Glutamatergic neuron (in vitro differentiated cells): ENCODE measurements at regions not wholly inside any gene's neighbourhood (a gene's known extent, or its start where the extent isn't known, plus 50 kb on each side); places are given as distances from the start of the nearest gene placed in this dataset.

Experiments used
- DNase-seq: peaks from one replicate; pipeline ENCODE4 v3.0.0; 2022
- H3K27ac Mint-ChIP-seq: one replicate; pipeline ENCODE4 v1.8.0; 2020; ENCODE audit warnings: mild to moderate bottlenecking, mixed read lengths, inconsistent platforms; ENCODE audit not compliant: unreplicated experiment
- H3K27me3 Mint-ChIP-seq: one replicate; pipeline ENCODE4 v1.8.0; 2020; ENCODE audit warnings: mild to moderate bottlenecking, moderate library complexity, mixed read lengths, inconsistent platforms; ENCODE audit not compliant: unreplicated experiment
- H3K36me3 Mint-ChIP-seq: one replicate; pipeline ENCODE4 v1.8.0; 2020; ENCODE audit warnings: mild to moderate bottlenecking, mixed read lengths, inconsistent platforms; ENCODE audit not compliant: unreplicated experiment
- H3K4me1 Mint-ChIP-seq: one replicate; pipeline ENCODE4 v1.8.0; 2020; ENCODE audit warnings: mild to moderate bottlenecking, low read depth, mixed read lengths, inconsistent platforms; ENCODE audit not compliant: unreplicated experiment
- H3K4me3 Mint-ChIP-seq: one replicate; pipeline ENCODE4 v1.8.0; 2020; ENCODE audit warnings: mild to moderate bottlenecking, mixed read lengths, inconsistent platforms; ENCODE audit not compliant: unreplicated experiment
- H3K9me3 Mint-ChIP-seq: one replicate; pipeline ENCODE4 v1.8.0; 2020; ENCODE audit warnings: mild to moderate bottlenecking, moderate library complexity, mixed read lengths, inconsistent platforms; ENCODE audit not compliant: unreplicated experiment
- TF ChIP-seq, protein P1 (sequence below): fragments of 200-600 bp; sonication (generic); IDR thresholded peaks from one replicate; pipeline ENCODE4 v1.5.0; 2021; ENCODE audit not compliant: partially characterized antibody, unreplicated experiment

- Mint-ChIP-seq H3K27me3 (peaks cover 2% of the 10 kb centered on the region), H3K9me3 (peaks cover 3% of the 10 kb centered on the region), H3K4me1 (no peaks in the 10 kb centered on the region), H3K27ac (no peak overlapping the region), H3K36me3 (peaks cover 4% of the 10 kb centered on the region), H3K4me3 (no peak overlapping the region)
- DNase-seq = no peak
- TF ChIP-seq, protein P1, sequence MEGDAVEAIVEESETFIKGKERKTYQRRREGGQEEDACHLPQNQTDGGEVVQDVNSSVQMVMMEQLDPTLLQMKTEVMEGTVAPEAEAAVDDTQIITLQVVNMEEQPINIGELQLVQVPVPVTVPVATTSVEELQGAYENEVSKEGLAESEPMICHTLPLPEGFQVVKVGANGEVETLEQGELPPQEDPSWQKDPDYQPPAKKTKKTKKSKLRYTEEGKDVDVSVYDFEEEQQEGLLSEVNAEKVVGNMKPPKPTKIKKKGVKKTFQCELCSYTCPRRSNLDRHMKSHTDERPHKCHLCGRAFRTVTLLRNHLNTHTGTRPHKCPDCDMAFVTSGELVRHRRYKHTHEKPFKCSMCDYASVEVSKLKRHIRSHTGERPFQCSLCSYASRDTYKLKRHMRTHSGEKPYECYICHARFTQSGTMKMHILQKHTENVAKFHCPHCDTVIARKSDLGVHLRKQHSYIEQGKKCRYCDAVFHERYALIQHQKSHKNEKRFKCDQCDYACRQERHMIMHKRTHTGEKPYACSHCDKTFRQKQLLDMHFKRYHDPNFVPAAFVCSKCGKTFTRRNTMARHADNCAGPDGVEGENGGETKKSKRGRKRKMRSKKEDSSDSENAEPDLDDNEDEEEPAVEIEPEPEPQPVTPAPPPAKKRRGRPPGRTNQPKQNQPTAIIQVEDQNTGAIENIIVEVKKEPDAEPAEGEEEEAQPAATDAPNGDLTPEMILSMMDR = no peak
Observed at GRCh38 chr12:42766754-42767153, 177.2 kb upstream of the PRICKLE1 start.

DNA sequence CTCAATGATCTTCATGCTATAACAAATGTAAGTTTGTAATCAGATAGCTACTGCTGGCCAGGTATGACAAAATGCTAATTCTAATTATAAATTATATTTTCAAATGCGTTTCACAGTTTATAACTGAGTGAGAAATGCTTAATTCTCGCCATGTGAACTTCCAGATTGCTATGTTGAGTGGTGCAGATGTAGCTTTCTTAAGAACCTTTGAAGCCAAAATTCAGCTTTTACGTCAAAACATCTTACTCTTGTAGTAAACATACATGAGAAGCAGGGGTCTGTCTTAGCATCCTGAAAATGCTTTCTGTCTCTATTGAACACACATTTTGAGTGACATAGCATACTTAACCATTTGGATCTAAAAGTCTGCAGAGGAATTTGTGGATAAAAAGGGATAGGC is 176.5 kb upstream of the PRICKLE1 start:
- Mint-ChIP-seq H3K27ac (no peak overlapping the region), H3K4me1 (no peaks in the 10 kb centered on the region), H3K4me3 (no peak overlapping the region), H3K27me3 (no peaks in the 10 kb centered on the region), H3K9me3 (no peaks in the 10 kb centered on the region), H3K36me3 (no peaks in the 10 kb centered on the region)
- TF ChIP-seq, protein P1 = no peak
- no peak for DNase-seq

DNA sequence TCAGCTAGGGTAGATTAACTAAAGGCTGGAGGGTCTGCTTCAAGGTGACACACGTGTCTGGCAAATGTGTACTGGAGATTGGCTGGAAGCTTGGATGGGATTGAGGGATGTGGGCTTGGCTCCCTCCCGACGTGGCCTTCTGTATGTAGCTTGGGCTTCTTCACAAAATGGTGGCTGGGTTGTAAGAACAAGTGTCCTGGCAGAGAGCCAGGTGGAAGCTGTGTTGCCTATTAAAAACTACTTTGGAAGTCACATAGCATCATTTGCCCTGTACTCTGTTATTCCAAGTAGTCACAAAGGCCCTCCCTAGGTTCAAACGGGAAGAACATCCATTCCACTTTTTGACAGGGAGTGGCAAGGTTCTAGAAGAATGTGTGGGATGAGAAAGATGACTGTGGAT is 174.1 kb upstream of the PRICKLE1 start:
- H3K27ac Mint-ChIP-seq = no peak overlapping the region
- no peaks in the 10 kb centered on the region for H3K27me3 Mint-ChIP-seq
- H3K4me3 Mint-ChIP-seq = no peak overlapping the region
- TF ChIP-seq, protein P1 = no peak
- H3K36me3 Mint-ChIP-seq = no peaks in the 10 kb centered on the region
- H3K9me3 Mint-ChIP-seq = no peaks in the 10 kb centered on the region
- H3K4me1 Mint-ChIP-seq = no peaks in the 10 kb centered on the region
- DNase-seq = no peak

GRCh38 chr12:42762395-42762925 is 172.9 kb upstream of the PRICKLE1 start:
- Mint-ChIP-seq H3K36me3 (no peaks in the 10 kb centered on the region), H3K27me3 (no peaks in the 10 kb centered on the region), H3K4me3 (no peak overlapping the region), H3K9me3 (peaks cover 2% of the 10 kb centered on the region), H3K4me1 (peaks cover 4% of the 10 kb centered on the region), H3K27ac (no peak overlapping the region)
- TF ChIP-seq, protein P1 = no peak
- DNase-seq = no peak

DNA sequence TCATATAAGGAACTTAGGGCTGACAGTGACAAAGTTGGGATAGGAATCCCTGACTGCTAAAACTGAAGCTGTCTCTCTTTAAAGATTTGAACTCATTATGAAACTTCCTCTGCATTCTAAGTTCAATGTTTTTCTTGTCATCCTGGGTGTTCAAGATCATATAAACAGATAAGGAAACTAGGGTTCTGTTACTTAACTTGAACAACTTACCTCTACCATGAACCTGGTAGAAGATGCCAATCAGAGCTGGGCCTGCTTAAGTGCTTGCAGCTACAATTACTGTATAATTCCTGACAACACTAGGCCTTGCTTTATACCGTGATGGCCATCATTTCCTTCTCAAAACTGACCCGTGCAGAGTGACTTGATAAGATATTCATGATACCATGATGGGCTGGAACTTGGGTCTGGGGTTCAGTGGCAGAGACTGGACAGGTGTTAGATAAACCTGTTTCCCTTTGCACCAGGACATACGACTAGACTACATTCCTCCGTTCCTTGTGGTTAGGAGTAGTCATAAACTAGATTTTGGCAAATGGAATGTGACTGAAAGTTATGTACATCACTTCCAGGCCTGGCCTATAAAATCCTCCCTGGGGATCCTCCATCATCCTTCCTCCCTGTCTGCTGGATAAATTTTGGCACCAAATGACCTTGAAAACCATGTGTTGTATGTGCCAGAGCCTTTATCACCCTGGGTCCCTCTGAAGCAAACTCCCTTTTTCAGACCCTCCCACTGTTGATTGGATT is 172.2 kb upstream of the PRICKLE1 start:
- no peaks in the 10 kb centered on the region for H3K36me3 Mint-ChIP-seq
- no peak overlapping the region for H3K4me3 Mint-ChIP-seq
- H3K4me1 Mint-ChIP-seq = peaks cover 6% of the 10 kb centered on the region
- DNase-seq = no peak
- peaks cover 2% of the 10 kb centered on the region for H3K9me3 Mint-ChIP-seq
- H3K27me3 Mint-ChIP-seq = no peaks in the 10 kb centered on the region
- H3K27ac Mint-ChIP-seq = no peak overlapping the region
- TF ChIP-seq, protein P1 = no peak
